ENCODE measurements at regions not wholly inside any gene's neighbourhood (a gene's known extent, or its start where the extent isn't known, plus 50 kb on each side); places are given as distances from the start of the nearest gene placed in this dataset.

- no peak for DNase-seq (ENCODE audit: extremely low read depth, low read depth)
- TF ChIP-seq, protein P1, sequence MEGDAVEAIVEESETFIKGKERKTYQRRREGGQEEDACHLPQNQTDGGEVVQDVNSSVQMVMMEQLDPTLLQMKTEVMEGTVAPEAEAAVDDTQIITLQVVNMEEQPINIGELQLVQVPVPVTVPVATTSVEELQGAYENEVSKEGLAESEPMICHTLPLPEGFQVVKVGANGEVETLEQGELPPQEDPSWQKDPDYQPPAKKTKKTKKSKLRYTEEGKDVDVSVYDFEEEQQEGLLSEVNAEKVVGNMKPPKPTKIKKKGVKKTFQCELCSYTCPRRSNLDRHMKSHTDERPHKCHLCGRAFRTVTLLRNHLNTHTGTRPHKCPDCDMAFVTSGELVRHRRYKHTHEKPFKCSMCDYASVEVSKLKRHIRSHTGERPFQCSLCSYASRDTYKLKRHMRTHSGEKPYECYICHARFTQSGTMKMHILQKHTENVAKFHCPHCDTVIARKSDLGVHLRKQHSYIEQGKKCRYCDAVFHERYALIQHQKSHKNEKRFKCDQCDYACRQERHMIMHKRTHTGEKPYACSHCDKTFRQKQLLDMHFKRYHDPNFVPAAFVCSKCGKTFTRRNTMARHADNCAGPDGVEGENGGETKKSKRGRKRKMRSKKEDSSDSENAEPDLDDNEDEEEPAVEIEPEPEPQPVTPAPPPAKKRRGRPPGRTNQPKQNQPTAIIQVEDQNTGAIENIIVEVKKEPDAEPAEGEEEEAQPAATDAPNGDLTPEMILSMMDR (IDR thresholded peaks at IDR 0.05; ENCODE audit: low read depth, low read length, missing control alignments), result no peak
- H3K4me3 ChIP-seq (replicated peaks; ENCODE audit: low read depth, low read length), result no peak overlapping the region
Measured at GRCh38 chr1:60924964-60925798, 157.2 kb upstream of the NFIA start.

DNA sequence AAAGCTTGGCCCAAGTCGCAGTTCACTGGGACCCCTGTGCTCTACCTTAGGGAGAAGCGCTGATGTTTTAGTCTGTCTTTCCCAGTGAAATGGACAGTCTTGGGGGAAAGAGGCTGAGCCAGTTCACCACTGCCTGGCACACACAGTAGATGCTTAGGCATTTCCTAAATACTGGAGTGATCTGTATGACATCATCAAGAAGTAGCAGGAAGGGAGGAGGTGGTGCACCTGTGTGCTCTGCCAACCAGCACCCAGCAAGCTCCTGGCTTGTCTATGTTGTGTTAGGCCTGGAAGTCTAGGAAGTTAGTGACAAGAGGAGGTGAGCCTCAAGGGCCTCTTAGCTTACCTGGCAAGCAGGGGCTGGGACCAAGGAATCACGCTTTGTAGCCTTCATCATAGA, 158.2 kb upstream of the NFIA start:
- DNase-seq (ENCODE audit: extremely low read depth, low read depth), result no peak

DNA sequence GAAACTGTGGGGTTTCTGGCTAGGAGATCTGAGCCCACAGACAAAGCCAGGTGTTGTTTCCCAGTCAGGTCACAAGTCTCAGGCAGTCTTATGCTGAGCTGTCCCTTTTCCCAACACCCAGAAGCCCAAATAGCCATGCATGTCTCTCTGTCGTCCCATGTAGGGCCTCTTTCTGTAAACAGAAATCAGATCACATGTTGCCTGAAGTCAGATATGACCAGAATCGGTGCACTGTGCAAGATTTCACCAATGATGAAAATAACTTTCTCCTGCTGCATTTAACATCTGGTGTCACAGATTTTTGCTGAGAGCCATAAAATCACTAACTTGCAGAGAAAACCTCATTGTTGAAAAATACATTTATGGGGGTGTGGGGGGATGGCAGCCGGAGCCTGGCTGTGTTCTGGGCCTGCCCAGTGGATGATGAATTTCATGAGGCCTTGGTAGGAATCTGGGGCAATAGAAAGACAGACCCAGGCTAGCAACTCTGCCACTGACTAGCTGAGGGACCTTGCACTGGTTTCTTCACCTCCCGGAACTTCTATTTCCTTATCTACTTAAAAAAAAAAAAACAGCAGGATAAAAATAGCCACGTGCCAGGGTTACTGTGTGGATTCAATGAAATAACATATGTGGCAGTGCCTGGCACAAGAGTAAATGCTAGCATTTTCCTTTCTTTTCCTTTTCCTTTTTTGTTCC, 158.8 kb upstream of the NFIA start:
- no peak for DNase-seq (ENCODE audit: extremely low read depth, low read depth)
- TF ChIP-seq, protein P1 (IDR thresholded peaks at IDR 0.05; ENCODE audit: low read depth, low read length, missing control alignments), result no peak
- H3K4me3 ChIP-seq (replicated peaks; ENCODE audit: low read depth, low read length), result no peak overlapping the region

More for the DNA sequence above, 158.2 kb upstream of the NFIA start:
- TF ChIP-seq, protein P1 (IDR thresholded peaks at IDR 0.05; ENCODE audit: low read depth, low read length, missing control alignments), result no peak
- no peak overlapping the region for H3K4me3 ChIP-seq (replicated peaks; ENCODE audit: low read depth, low read length)

DNA sequence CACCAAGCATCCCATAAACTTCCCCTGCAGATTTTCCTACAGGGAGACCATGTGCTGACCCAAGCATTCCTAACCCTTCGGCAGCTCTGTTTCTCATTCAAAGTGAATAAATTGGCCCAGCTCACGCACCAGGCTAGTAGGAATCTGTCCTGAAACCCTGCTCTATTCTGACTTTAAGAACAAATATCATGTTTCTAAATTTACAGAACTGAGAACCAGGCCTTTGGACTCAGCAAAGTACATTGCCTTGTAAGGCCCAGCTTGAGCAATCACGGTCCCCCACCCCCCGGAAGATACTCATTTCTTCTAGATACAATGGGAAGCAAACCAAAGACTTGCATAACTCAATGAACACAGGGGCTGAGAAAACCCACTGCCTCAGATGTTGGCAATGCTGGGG, 160.1 kb upstream of the NFIA start:
- TF ChIP-seq, protein P1 (IDR thresholded peaks at IDR 0.05; ENCODE audit: low read depth, low read length, missing control alignments), result no peak
- H3K4me3 ChIP-seq (replicated peaks; ENCODE audit: low read depth, low read length), result no peak overlapping the region
- no peak for DNase-seq (ENCODE audit: extremely low read depth, low read depth)

- H3K4me3 ChIP-seq (replicated peaks; ENCODE audit: low read depth, low read length), result no peak overlapping the region
- TF ChIP-seq, protein P1 (IDR thresholded peaks at IDR 0.05; ENCODE audit: low read depth, low read length, missing control alignments), result no peak
- DNase-seq (ENCODE audit: extremely low read depth, low read depth), result no peak
Measured at GRCh38 chr1:60921175-60921574, 161.2 kb upstream of the NFIA start.

DNA sequence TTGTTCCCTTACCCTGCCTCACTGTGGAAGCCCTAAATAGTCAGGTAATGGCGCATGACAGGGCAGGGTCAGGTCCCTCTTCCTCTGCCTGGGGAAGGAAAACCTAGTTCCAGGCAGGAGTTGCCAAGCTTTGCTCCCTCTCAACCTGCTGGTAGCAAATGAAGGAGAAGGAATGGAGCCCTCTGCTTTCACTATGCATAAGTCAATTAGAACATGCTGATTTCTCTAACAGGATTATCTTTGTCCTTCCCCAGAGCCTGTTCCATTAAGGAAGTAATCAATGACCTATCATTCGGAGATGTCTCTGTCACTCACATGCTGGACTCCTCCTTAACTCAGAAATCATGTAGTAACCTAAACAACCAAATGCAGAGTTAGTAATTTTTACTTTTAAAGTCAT, 161.8 kb upstream of the NFIA start:
- DNase-seq (ENCODE audit: extremely low read depth, low read depth), result no peak
- H3K4me3 ChIP-seq (replicated peaks; ENCODE audit: low read depth, low read length), result no peak overlapping the region
- TF ChIP-seq, protein P1 (IDR thresholded peaks at IDR 0.05; ENCODE audit: low read depth, low read length, missing control alignments), result no peak

Data from HFF-Myc (cell line).